Transverse colon (tissue), 4 donors: ENCODE measurements at regions not wholly inside any gene's neighbourhood (a gene's known extent, or its start where the extent isn't known, plus 50 kb on each side); places are given as distances from the start of the nearest gene placed in this dataset.

ENCODE experiments used
- DNase-seq: peaks from one replicate; pipeline ENCODE4 v3.0.0-alpha.2; 2019
- H3K27ac ChIP-seq, 4 donors: fragments of 200-600 bp; sonication (generic); 2 replicates each; pipeline ENCODE4 v1.5.1; 2016 to 2018; ENCODE audit warnings: inconsistent platforms in 4 of 4
- H3K27me3 ChIP-seq: fragments of 200-600 bp; sonication (generic); 2 replicates; pipeline ENCODE4 v1.5.1; 2017; ENCODE audit warnings: inconsistent platforms
- H3K36me3 ChIP-seq, 4 donors: fragments of 200-600 bp; sonication (generic); 2 replicates each; pipeline ENCODE4 v1.5.1; 2017 to 2019; ENCODE audit warnings: inconsistent platforms in 4 of 4
- H3K4me1 ChIP-seq, 4 donors: fragments of 200-600 bp; sonication (generic); 2 replicates each; pipeline ENCODE4 v1.5.1; 2017 to 2020; ENCODE audit warnings: inconsistent platforms in 4 of 4
- H3K4me3 ChIP-seq, 4 donors: fragments of 200-600 bp; sonication (generic); 1 replicate in 1 of 4; 2 replicates in 3 of 4; pipeline versions ENCODE4 v1.5.1 to v1.6.1; 2017 to 2019; ENCODE audit warnings: inconsistent platforms in 4 of 4
- H3K9me3 ChIP-seq, 2 donors: fragments of 200-600 bp; sonication (generic); 2 replicates each; pipeline ENCODE4 v1.5.1; 2017 to 2019; ENCODE audit warnings: inconsistent platforms in 2 of 2
- EP300 ChIP-seq: sonication (generic); formaldehyde crosslinking; IDR thresholded peaks from one replicate; pipeline ENCODE4 v1.6.1; 2017; ENCODE audit warnings: antibody characterized with exemption, low read depth
- POLR2A ChIP-seq: fragments of 450-650 bp; IDR thresholded peaks from one replicate; pipeline ENCODE4 v1.6.1; 2016; ENCODE audit warnings: antibody characterized with exemption, mild to moderate bottlenecking, moderate library complexity
- POLR2AphosphoS5 ChIP-seq, 3 donors: sonication (generic); formaldehyde crosslinking; IDR thresholded peaks; one replicate each; pipeline ENCODE4 v1.6.1; 2016; ENCODE audit warnings: antibody characterized with exemption in 3 of 3
- WGBS, 2 donors: methylation state at CpG; one replicate each; pipeline ENCODE4 v1.1.5; 2018; ENCODE audit warnings: low coverage in 1 of 2; 5-methylcytosine and 5-hydroxymethylcytosine counted together
- in situ Hi-C, 4 donors: fragments of 200-750 bp; cut with MboI; loops; one replicate each; pipeline versions ENCODE4 v1.15.0 to v1.15.1; 2017; ENCODE audit warnings: low sequenced_read_pairs in 3 of 4, low pct_ligation_motif_present in 1 of 4, low pct_unique_long_range_greater_than_20kb in 1 of 4
- intact Hi-C: fragments of 100-400 bp; cut with DNase I; formaldehyde crosslinking; loops from one replicate; pipeline ENCODE4 v1.15.1; 2023; ENCODE audit warnings: low total_unique reads
- TF ChIP-seq, protein P1 (sequence below), 5 experiments: fragments of 200-600 bp in 3 of 5; fragments of 450-650 bp in 2 of 5; sonication (generic) in 3 of 5; IDR thresholded peaks; 1 replicate in 2 of 5; 2 replicates in 3 of 5; pipeline ENCODE4 v1.5.1; 2016 to 2017; ENCODE audit warnings: antibody characterized with exemption in 5 of 5, inconsistent platforms in 3 of 5, mild to moderate bottlenecking in 2 of 5, moderate library complexity in 1 of 5

DNA sequence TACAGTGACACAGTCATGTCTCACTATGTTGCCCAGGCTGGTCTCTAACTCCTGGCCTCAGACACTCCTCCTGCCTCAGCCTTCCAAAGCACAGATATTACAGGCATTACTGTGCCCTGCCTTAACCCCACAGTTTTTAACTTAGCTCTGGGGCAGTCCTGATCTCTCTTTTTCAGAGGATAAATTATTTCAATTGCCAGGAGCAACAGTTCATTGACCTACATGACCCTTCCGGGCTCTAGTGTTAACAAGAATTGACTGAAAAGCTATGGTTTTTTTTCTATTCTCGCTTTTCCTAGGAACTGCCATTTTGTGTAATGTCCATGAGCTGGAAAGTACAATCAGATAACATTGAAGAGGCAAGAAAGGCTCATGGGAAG is 92.8 kb downstream of the HNRNPLL start:
- peak overlapping the region; percentile 38 to 74 (median 58) for H3K27ac ChIP-seq
- H3K36me3 ChIP-seq = no peaks in the 10 kb centered on the region
- in situ Hi-C loops = loop anchor here (5.0 to 25.0 kb wide), 4 partner anchors 193 to 523 kb away; no protein-coding TSS in a partner anchor
- intact Hi-C loops = loop anchor here (10.0 kb wide), 1 partner anchor 135 kb away; the partner anchor contains the start of gene ATL2
- 87 to 100% methylated on average over 2 of the region's 2 CpGs for WGBS, 2 donors
- no peak for TF ChIP-seq POLR2A
- TF ChIP-seq, protein P1, sequence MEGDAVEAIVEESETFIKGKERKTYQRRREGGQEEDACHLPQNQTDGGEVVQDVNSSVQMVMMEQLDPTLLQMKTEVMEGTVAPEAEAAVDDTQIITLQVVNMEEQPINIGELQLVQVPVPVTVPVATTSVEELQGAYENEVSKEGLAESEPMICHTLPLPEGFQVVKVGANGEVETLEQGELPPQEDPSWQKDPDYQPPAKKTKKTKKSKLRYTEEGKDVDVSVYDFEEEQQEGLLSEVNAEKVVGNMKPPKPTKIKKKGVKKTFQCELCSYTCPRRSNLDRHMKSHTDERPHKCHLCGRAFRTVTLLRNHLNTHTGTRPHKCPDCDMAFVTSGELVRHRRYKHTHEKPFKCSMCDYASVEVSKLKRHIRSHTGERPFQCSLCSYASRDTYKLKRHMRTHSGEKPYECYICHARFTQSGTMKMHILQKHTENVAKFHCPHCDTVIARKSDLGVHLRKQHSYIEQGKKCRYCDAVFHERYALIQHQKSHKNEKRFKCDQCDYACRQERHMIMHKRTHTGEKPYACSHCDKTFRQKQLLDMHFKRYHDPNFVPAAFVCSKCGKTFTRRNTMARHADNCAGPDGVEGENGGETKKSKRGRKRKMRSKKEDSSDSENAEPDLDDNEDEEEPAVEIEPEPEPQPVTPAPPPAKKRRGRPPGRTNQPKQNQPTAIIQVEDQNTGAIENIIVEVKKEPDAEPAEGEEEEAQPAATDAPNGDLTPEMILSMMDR (IDR thresholded peaks at IDR 0.05) = no peak
- no peak for TF ChIP-seq EP300
- TF ChIP-seq POLR2AphosphoS5 (IDR thresholded peaks at IDR 0.05) = no peak
- H3K9me3 ChIP-seq = no peaks in the 10 kb centered on the region
- DNase-seq = no peak
- H3K4me1 ChIP-seq = peaks cover 0 to 17% (median 9%) of the 10 kb centered on the region in 4 donors
- no peaks in the 10 kb centered on the region for H3K27me3 ChIP-seq
- H3K4me3 ChIP-seq = no peak overlapping the region

DNA sequence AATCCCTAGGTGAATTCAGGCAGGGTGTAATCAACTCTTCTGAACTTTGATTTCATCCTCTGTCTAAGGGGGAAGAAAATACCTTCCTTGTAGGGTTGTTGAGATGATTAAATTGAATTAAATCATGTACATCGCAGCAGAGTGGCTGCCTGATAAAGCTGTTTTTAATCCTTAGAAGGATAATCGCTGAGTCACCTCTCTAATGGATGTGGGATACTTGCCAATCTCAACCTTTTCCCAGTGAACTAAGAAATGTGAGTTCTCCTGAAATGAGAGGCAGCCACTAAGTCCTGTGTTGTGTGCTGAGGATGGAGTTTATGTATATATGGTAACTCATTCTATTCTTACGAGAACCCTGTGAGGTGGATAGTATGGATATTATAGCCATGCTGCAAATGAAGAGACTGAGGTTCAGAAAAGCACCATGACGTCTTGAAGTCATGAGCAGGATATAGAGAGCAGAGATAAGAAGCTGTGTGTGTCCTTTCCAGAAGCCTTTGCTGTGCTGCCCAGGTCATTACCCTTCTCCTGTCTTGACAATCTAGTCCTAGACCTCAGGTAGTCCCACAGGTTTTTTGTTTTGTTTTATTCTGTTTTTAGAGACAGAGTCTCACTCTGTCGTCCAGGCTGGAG is 93.3 kb downstream of the HNRNPLL start:
- DNase-seq = no peak
- TF ChIP-seq POLR2A (no peak), POLR2AphosphoS5 (IDR thresholded peaks at IDR 0.05) (no peak), EP300 (no peak)
- TF ChIP-seq, protein P1 (IDR thresholded peaks at IDR 0.05) = no peak
- no peaks in the 10 kb centered on the region for H3K27me3 ChIP-seq
- H3K27ac ChIP-seq = peak overlapping the region; percentile 38 to 74 (median 58)
- H3K9me3 ChIP-seq = no peaks in the 10 kb centered on the region
- in situ Hi-C loops (loop anchor here in 3 of 4 donors (5.0 to 25.0 kb wide), 4 partner anchors 192 to 522 kb away; no protein-coding TSS in a partner anchor), intact Hi-C loops (no loop called here)
- WGBS, 2 donors = 65 to 72% methylated on average over 4 to 5 of the region's 5 CpGs
- H3K4me3 ChIP-seq = no peak overlapping the region
- H3K36me3 ChIP-seq = no peaks in the 10 kb centered on the region
- peaks cover 0 to 13% (median 9%) of the 10 kb centered on the region in 4 donors for H3K4me1 ChIP-seq

DNA sequence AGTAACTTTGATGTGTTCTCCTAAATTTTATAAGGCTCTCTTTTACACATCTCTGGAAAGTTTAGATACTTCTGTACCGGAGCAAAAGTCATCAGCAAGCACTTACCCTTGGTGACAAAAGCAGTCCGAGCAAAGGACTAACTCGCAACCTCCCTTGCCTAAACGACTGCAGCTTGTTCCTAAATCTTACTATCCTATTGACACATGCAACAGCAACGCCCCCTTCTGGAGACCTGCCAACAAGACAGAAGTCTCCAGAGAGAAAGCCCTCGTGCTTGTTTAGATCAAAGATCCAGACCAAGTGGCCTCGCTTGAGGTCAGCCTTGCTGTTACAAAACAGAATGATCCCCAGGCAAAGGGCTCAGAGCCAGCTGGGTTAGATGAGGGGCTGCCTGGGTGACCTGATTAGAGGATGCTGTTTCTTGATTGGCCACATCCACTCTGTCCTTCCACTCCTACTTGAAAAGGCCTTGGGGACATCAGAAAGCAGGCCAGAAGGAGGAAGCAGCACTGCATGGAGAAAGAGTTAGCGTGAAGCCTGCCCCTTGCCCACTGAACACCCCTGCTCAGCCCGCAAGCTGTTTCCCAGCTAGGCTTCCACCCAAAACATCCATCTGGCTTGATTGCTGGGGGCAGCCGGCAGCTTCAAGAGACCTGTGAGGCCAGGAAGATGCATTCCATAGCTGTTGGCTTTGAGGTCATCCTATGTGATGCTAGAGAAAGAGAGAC is 94.3 kb downstream of the HNRNPLL start:
- Histone ChIP-seq H3K4me3 (no peak overlapping the region), H3K27ac (peak overlapping the region; percentile 38 to 74 (median 58)), H3K4me1 (peaks cover 0 to 11% (median 9%) of the 10 kb centered on the region in 4 donors), H3K27me3 (no peaks in the 10 kb centered on the region), H3K9me3 (no peaks in the 10 kb centered on the region), H3K36me3 (no peaks in the 10 kb centered on the region)
- WGBS, 2 donors = 26 to 31% methylated on average over 5 to 10 of the region's 10 CpGs
- in situ Hi-C loops (loop anchor here in 3 of 4 donors (5.0 to 25.0 kb wide), 4 partner anchors 191 to 521 kb away; no protein-coding TSS in a partner anchor), intact Hi-C loops (no loop called here)
- TF ChIP-seq POLR2AphosphoS5 (IDR thresholded peaks at IDR 0.05) (peak in 1 of 3 donors; percentile 29), POLR2A (no peak), EP300 (no peak)
- TF ChIP-seq, protein P1 (IDR thresholded peaks at IDR 0.05) = peak; percentile 25 to 43 (median 41)
- DNase-seq = peak; percentile 91

DNA sequence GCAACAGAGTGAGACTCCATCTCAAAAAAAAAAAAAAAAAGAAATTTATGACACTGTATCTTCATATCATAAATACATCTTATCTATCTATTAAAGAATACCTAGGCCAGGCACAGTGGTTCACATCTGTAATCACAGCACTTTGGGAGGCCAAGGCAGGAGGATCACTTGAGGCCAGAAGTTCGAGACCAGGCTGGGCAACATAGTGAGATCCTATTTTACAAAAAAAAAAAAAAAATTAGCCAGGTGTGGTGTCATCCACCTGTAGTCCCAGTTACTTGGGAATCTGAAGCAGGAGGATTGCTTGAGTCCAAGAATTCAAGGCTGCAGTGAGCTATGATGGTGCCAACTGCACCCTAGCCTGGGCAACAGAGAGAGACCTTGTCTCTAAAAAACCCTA is 95.0 kb downstream of the HNRNPLL start:
- peak overlapping the region in 3 of 4 donors; percentile 51 to 74 (median 66) for H3K27ac ChIP-seq

More for the DNA sequence above, 95.0 kb downstream of the HNRNPLL start:
- Histone ChIP-seq H3K36me3 (no peaks in the 10 kb centered on the region), H3K4me3 (no peak overlapping the region), H3K9me3 (no peaks in the 10 kb centered on the region), H3K27me3 (no peaks in the 10 kb centered on the region), H3K4me1 (peaks cover 0 to 11% (median 9%) of the 10 kb centered on the region in 4 donors)
- in situ Hi-C loops (loop anchor here in 3 of 4 donors (5.0 to 25.0 kb wide), 4 partner anchors 190 to 520 kb away; no protein-coding TSS in a partner anchor), intact Hi-C loops (no loop called here)
- no peak for DNase-seq
- TF ChIP-seq POLR2AphosphoS5 (IDR thresholded peaks at IDR 0.05) = no peak
- TF ChIP-seq, protein P1 (IDR thresholded peaks at IDR 0.05) = no peak
- no peak for TF ChIP-seq EP300
- 87 to 100% methylated on average over 1 of the region's 1 CpG for WGBS, 2 donors
